ENCODE measurements at regions not wholly inside any gene's neighbourhood (a gene's known extent, or its start where the extent isn't known, plus 50 kb on each side); places are given as distances from the start of the nearest gene placed in this dataset.

GRCh38 chr7:27395626-27396025, 153.0 kb downstream of the EVX1 start (continued):
- TF ChIP-seq ZBED4 (CRISPR knock-in tag; IDR thresholded peaks at IDR 0.05; ENCODE audit: borderline replicate concordance) (no peak), BORCS8-MEF2B (CRISPR knock-in tag; IDR thresholded peaks at IDR 0.05) (no peak)

- BruUV-seq (replicated peaks): no TSS peak
- Histone ChIP-seq H3K36me3 (replicated peaks in 1 of 2; ENCODE audit: control insufficient read depth in 1 of 2, insufficient read depth in 2 of 2, low read length in 2 of 2) (no peaks in the 10 kb centered on the region), H2AFZ (ENCODE audit: low read length) (no peak overlapping the region), H4K20me1 (ENCODE audit: insufficient read depth, low read length) (no peaks in the 10 kb centered on the region), H3K4me2 (ENCODE audit: low read depth, low read length) (no peak overlapping the region), H3K4me3 (replicated peaks in 1 of 3; ENCODE audit: insufficient read depth in 1 of 3, low read depth in 2 of 3, low read length in 3 of 3) (no peak overlapping the region), H3K27ac (ENCODE audit: extremely low read length, insufficient read depth, low read length) (no peak overlapping the region), H3K9me3 (ENCODE audit: low read length) (no peaks in the 10 kb centered on the region), H3K79me2 (ENCODE audit: insufficient read depth, low read length) (no peaks in the 10 kb centered on the region), H3K27me3 (ENCODE audit: control insufficient read depth in 1 of 2, insufficient read depth in 2 of 2, low read length in 2 of 2) (peaks cover 0 to 5% of the 10 kb centered on the region in 2 experiments; a peak in 1 of 5 replicates), H3K9ac (ENCODE audit: insufficient read depth, low read depth, low read length) (no peak overlapping the region), H3K4me1 (ENCODE audit: insufficient read depth, low read length) (no peaks in the 10 kb centered on the region)
- CTCF ChIA-PET (ENCODE audit: low intra/inter-chr PET ratio, low total read pairs): no interaction called here
- no peak for DNase-seq (ENCODE audit: low spot score)
- POLR2A ChIA-PET: no interaction called here
- intact Hi-C loops (cut with micrococcal nuclease; ENCODE audit: unreplicated experiment) (no loop called here), in situ Hi-C loops (cut with HindIII; ENCODE audit: extremely low pct_ligation_motif_present, low pct_unique_long_range_greater_than_20kb) (no loop called here)
- ATAC-seq: no peak
- no peak for TF ChIP-seq KLF6 (CRISPR knock-in tag; IDR thresholded peaks at IDR 0.05)
- no peak for TF ChIP-seq KIAA2018 (CRISPR knock-in tag; IDR thresholded peaks at IDR 0.05; ENCODE audit: borderline replicate concordance)
- 38% methylated on average over 2 of the region's 3 CpGs for WGBS (ENCODE audit: low lambda C conversion rate)
- FAIRE-seq: no peak
Measured at GRCh38 chr7:27397503-27397902, 154.9 kb downstream of the EVX1 start.
